OCI-LY7 (cell line): ENCODE measurements at regions not wholly inside any gene's neighbourhood (a gene's known extent, or its start where the extent isn't known, plus 50 kb on each side); places are given as distances from the start of the nearest gene placed in this dataset.

Experiments
- BruUV-seq: library from RNA; stranded (reverse); fragments of 400-500 nt; replicated peaks from 2 replicates; lab custom pipeline; 2021; lab: Mats Ljungman, UMichigan
- CTCF ChIA-PET: fragments of 300-600 bp; sonication (Branson Sonifier 250); formaldehyde crosslinking; loops from one replicate; lab custom pipeline; 2022; ENCODE audit warnings: antibody characterized with exemption; ENCODE audit not compliant: unreplicated experiment; lab: Charles Lee
- POLR2A ChIA-PET: fragments of 300-600 bp; sonication (Branson Sonifier 250); formaldehyde crosslinking; loops from one replicate; lab custom pipeline; 2022; ENCODE audit warnings: antibody characterized with exemption; lab: Charles Lee
- DNase-seq: peaks from one replicate; pipeline ENCODE4 v3.0.0-alpha.2; 2015; ENCODE audit warnings: low spot score
- H2AFZ ChIP-seq: fragments of 200-600 bp; sonication (generic), shearing (Covaris generic); 2 replicates; pipeline ENCODE4 v1.6.1; 2014; ENCODE audit warnings: mild to moderate bottlenecking, antibody characterized with exemption, low read length, moderate library complexity
- H3K27ac ChIP-seq: fragments of 200-600 bp; sonication (generic); 2 replicates; pipeline ENCODE4 v1.5.1; 2014; ENCODE audit warnings: mixed run types, low read depth, mild to moderate bottlenecking, moderate library complexity, low read length, inconsistent platforms; ENCODE audit not compliant: poor library complexity, severe bottlenecking
- H3K36me3 ChIP-seq: fragments of 200-600 bp; sonication (generic); 2 replicates; pipeline ENCODE4 v1.6.1; 2014; ENCODE audit warnings: mild to moderate bottlenecking, antibody characterized with exemption, low read length, moderate library complexity, mixed read lengths; ENCODE audit not compliant: insufficient read depth
- H3K4me1 ChIP-seq: fragments of 200-600 bp; sonication (generic); 2 replicates; pipeline ENCODE4 v1.5.1; 2014; ENCODE audit warnings: mild to moderate bottlenecking, low read length; ENCODE audit not compliant: insufficient read depth, poor library complexity, severe bottlenecking
- H3K4me2 ChIP-seq: fragments of 200-600 bp; sonication (generic); 2 replicates; pipeline ENCODE4 v1.6.1; 2014; ENCODE audit warnings: mild to moderate bottlenecking, low read length
- H3K4me3 ChIP-seq: fragments of 200-600 bp; sonication (generic); 2 replicates; pipeline ENCODE4 v1.5.1; 2014; ENCODE audit warnings: mild to moderate bottlenecking, low read depth, low read length; ENCODE audit not compliant: poor library complexity, severe bottlenecking
- H3K79me2 ChIP-seq: fragments of 200-600 bp; sonication (generic); 2 replicates; pipeline ENCODE4 v1.6.1; 2016; ENCODE audit warnings: low read depth, mild to moderate bottlenecking, low read length, moderate library complexity, mixed read lengths; ENCODE audit not compliant: insufficient read depth
- H3K9me2 ChIP-seq: fragments of 200-600 bp; sonication (generic); 2 replicates; pipeline ENCODE4 v1.6.1; 2016; ENCODE audit warnings: mild to moderate bottlenecking, low read length, mixed read lengths; ENCODE audit not compliant: insufficient read depth
- H3K9me3 ChIP-seq: fragments of 200-600 bp; sonication (generic); 2 replicates; pipeline ENCODE4 v1.6.1; 2014; ENCODE audit warnings: mild to moderate bottlenecking, mixed run types, low read length, mixed read lengths
- H4K20me1 ChIP-seq: fragments of 200-600 bp; sonication (generic); 2 replicates; pipeline ENCODE4 v1.6.1; 2014; ENCODE audit warnings: mild to moderate bottlenecking, antibody characterized with exemption, low read length, moderate library complexity, mixed read lengths; ENCODE audit not compliant: insufficient read depth
- CTCF ChIP-seq: fragments of 200-600 bp; sonication (generic); conservative IDR thresholded peaks from 2 replicates; pipeline ENCODE4 v1.5.1; 2014; ENCODE audit warnings: mild to moderate bottlenecking, antibody characterized with exemption, low read length, moderate library complexity, mixed read lengths
- EZH2phosphoT487 ChIP-seq: fragments of 200-600 bp; sonication (generic); IDR thresholded peaks from 2 replicates; pipeline ENCODE4 v1.6.1; 2018; ENCODE audit warnings: low read depth, borderline replicate concordance, mild to moderate bottlenecking, mixed run types, antibody characterized with exemption, low read length, moderate library complexity, mixed read lengths
- intact Hi-C: fragments of 100-400 bp; cut with micrococcal nuclease; formaldehyde crosslinking; loops from one replicate; pipeline ENCODE4 v1.10.0; 2022; ENCODE audit not compliant: unreplicated experiment

GRCh38 chr3:22685597-22685996 lies 517.5 kb upstream of the UBE2E2 start:
- ChIA-PET CTCF (no interaction called here), POLR2A (no interaction called here)
- Histone ChIP-seq H3K4me2 (no peak overlapping the region), H3K4me1 (no peaks in the 10 kb centered on the region), H3K36me3 (no peaks in the 10 kb centered on the region), H3K9me2 (no peaks in the 10 kb centered on the region), H3K9me3 (no peaks in the 10 kb centered on the region), H4K20me1 (no peaks in the 10 kb centered on the region), H3K27ac (no peak overlapping the region), H3K4me3 (no peak overlapping the region), H3K79me2 (no peaks in the 10 kb centered on the region), H2AFZ (no peak overlapping the region)
- TF ChIP-seq EZH2phosphoT487: no peak
- peak; percentile 50 for TF ChIP-seq CTCF
- intact Hi-C loops: no loop called here
- BruUV-seq: no TSS peak
- DNase-seq: no peak

GRCh38 chr3:22691407-22691806 lies 511.7 kb upstream of the UBE2E2 start:
- ChIA-PET POLR2A (interaction anchor here (0.6 kb wide), 1 partner anchor 591 kb away, joined by 3 read pairs; no protein-coding TSS in a partner anchor), CTCF (no interaction called here)
- Histone ChIP-seq H3K9me3 (no peaks in the 10 kb centered on the region), H3K4me1 (no peaks in the 10 kb centered on the region), H3K9me2 (no peaks in the 10 kb centered on the region), H3K4me2 (no peak overlapping the region), H4K20me1 (no peaks in the 10 kb centered on the region), H3K36me3 (no peaks in the 10 kb centered on the region), H3K4me3 (no peak overlapping the region), H3K27ac (no peak overlapping the region), H2AFZ (no peak overlapping the region), H3K79me2 (no peaks in the 10 kb centered on the region)
- no peak for DNase-seq
- BruUV-seq: no TSS peak
- intact Hi-C loops: no loop called here
- TF ChIP-seq CTCF: no peak
- no peak for TF ChIP-seq EZH2phosphoT487

- H2AFZ ChIP-seq: no peak overlapping the region
- H3K79me2 ChIP-seq: no peaks in the 10 kb centered on the region
- no peak overlapping the region for H3K27ac ChIP-seq
- no peaks in the 10 kb centered on the region for H3K9me2 ChIP-seq
- H3K4me3 ChIP-seq: no peak overlapping the region
- intact Hi-C loops: no loop called here
- H3K36me3 ChIP-seq: no peaks in the 10 kb centered on the region
- no TSS peak for BruUV-seq
- ChIA-PET CTCF (no interaction called here), POLR2A (interaction anchor here (0.6 kb wide), 1 partner anchor 590 kb away, joined by 3 read pairs; no protein-coding TSS in a partner anchor)
- no peak overlapping the region for H3K4me2 ChIP-seq
- no peak for DNase-seq
- H3K9me3 ChIP-seq: no peaks in the 10 kb centered on the region
- no peaks in the 10 kb centered on the region for H3K4me1 ChIP-seq
- H4K20me1 ChIP-seq: no peaks in the 10 kb centered on the region
- no peak for TF ChIP-seq EZH2phosphoT487
- TF ChIP-seq CTCF: no peak
These were observed 511.1 kb upstream of the UBE2E2 start for GRCh38 chr3:22691856-22692628.
